Gastroesophageal sphincter (tissue), 3 donors: ENCODE measurements at regions not wholly inside any gene's neighbourhood (a gene's known extent, or its start where the extent isn't known, plus 50 kb on each side); places are given as distances from the start of the nearest gene placed in this dataset.

Experiments used
- CTCF ChIP-seq, 4 experiments: fragments of 200-600 bp in 2 of 4; fragments of 450-650 bp in 2 of 4; sonication (generic) in 1 of 4; IDR thresholded peaks; one replicate each; pipeline ENCODE4 v1.5.1; 2017 to 2019; ENCODE audit warnings: antibody characterized with exemption in 4 of 4, mild to moderate bottlenecking in 2 of 4, moderate library complexity in 2 of 4
- POLR2A ChIP-seq, 2 donors: fragments of 450-650 bp; IDR thresholded peaks; one replicate each; pipeline ENCODE4 v1.6.1; 2017; ENCODE audit warnings: antibody characterized with exemption in 2 of 2, mild to moderate bottlenecking in 2 of 2, moderate library complexity in 1 of 2
- POLR2AphosphoS5 ChIP-seq: sonication (generic); formaldehyde crosslinking; IDR thresholded peaks from one replicate; pipeline ENCODE4 v1.6.1; 2017; ENCODE audit warnings: antibody characterized with exemption

DNA sequence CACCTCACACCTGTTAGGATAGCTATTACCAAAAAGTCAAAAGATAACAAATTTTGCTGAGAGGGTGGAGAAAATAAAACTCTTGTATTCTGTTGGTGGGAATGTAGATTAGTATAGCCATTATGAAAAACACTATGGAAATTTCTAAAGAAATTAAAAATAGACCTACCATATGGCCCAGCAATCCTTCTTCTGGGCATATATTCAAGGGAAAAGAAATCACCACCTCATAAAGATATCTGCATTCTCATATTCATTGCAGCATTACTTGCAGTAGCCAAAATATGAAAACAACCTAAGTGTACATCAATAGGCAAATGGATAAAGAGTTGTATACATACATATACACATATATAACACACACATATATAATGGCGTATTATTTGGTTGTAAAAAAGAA lies 791.6 kb upstream of the RGS18 start:
- TF ChIP-seq POLR2AphosphoS5 (no peak), CTCF (IDR thresholded peaks at IDR 0.05) (no peak), POLR2A (IDR thresholded peaks at IDR 0.05) (no peak)
